Hematopoietic multipotent progenitor cell treated with erythropoietin and hydrocortisone succinate and interleukin-3 and kit ligand, for 15 days (in vitro differentiated cells): ENCODE measurements at regions not wholly inside any gene's neighbourhood (a gene's known extent, or its start where the extent isn't known, plus 50 kb on each side); places are given as distances from the start of the nearest gene placed in this dataset.
"Not testable (repeated sequence)": the region's sequence is repeated elsewhere in the genome, so short reads cannot be mapped to it uniquely, and the experiment has no call there.

Experiments
- DNase-seq: peaks from one replicate; pipeline ENCODE4 v3.0.0-alpha.2; 2015; ENCODE audit warnings: low spot score

- DNase-seq = no peak
Observed at GRCh38 chr2:90069290-90069894, 1377.9 kb downstream of the RPIA start.

- DNase-seq = no peak
Observed at GRCh38 chr2:90076311-90076710, 1384.8 kb downstream of the RPIA start.

- DNase-seq = no peak
Observed at GRCh38 chr2:90077948-90078347, 1386.5 kb downstream of the RPIA start.

GRCh38 chr2:90079374-90079773, 1387.9 kb downstream of the RPIA start:
- no peak for DNase-seq

GRCh38 chr2:90087792-90088191, 1396.3 kb downstream of the RPIA start:
- DNase-seq = not testable (repeated sequence)

GRCh38 chr2:90093571-90094270, 1402.2 kb downstream of the RPIA start:
- not testable (repeated sequence) for DNase-seq

- DNase-seq = not testable (repeated sequence)
Observed at GRCh38 chr2:90097617-90098016, 1406.1 kb downstream of the RPIA start.

GRCh38 chr2:90105142-90105541, 1413.7 kb downstream of the RPIA start:
- DNase-seq = not testable (repeated sequence)

GRCh38 chr2:90123409-90123808, 1431.9 kb downstream of the RPIA start:
- not testable (repeated sequence) for DNase-seq

GRCh38 chr2:90139046-90139445, 1447.6 kb downstream of the RPIA start:
- not testable (repeated sequence) for DNase-seq

GRCh38 chr2:90141558-90141957, 1450.1 kb downstream of the RPIA start:
- DNase-seq = not testable (repeated sequence)

GRCh38 chr2:90151805-90152204, 1460.3 kb downstream of the RPIA start:
- DNase-seq = not testable (repeated sequence)

- not testable (repeated sequence) for DNase-seq
Observed at GRCh38 chr2:90170978-90171377, 1479.5 kb downstream of the RPIA start.

GRCh38 chr2:90173081-90173480, 1481.6 kb downstream of the RPIA start:
- not testable (repeated sequence) for DNase-seq

- DNase-seq = not testable (repeated sequence)
Observed at GRCh38 chr2:90179591-90179990, 1488.1 kb downstream of the RPIA start.

GRCh38 chr2:90207454-90208058, 1516.1 kb downstream of the RPIA start:
- DNase-seq = no peak

- no peak for DNase-seq
Observed at GRCh38 chr2:90209009-90209408, 1517.5 kb downstream of the RPIA start.

GRCh38 chr2:90209806-90210205, 1518.3 kb downstream of the RPIA start:
- no peak for DNase-seq

- not testable (repeated sequence) for DNase-seq
Observed at GRCh38 chr2:90215880-90216279, 1524.4 kb downstream of the RPIA start.

- not testable (repeated sequence) for DNase-seq
Observed at GRCh38 chr2:90216801-90217200, 1525.3 kb downstream of the RPIA start.

- not testable (repeated sequence) for DNase-seq
Observed at GRCh38 chr2:90218534-90218933, 1527.1 kb downstream of the RPIA start.

GRCh38 chr2:90220623-90221299, 1529.3 kb downstream of the RPIA start:
- DNase-seq = not testable (repeated sequence)

- DNase-seq = no peak
Observed at GRCh38 chr2:90221300-90221651, 1529.8 kb downstream of the RPIA start.
